GM18868 (cell line): ENCODE measurements at regions not wholly inside any gene's neighbourhood (a gene's known extent, or its start where the extent isn't known, plus 50 kb on each side); places are given as distances from the start of the nearest gene placed in this dataset.
"Not testable (repeated sequence)": the region's sequence is repeated elsewhere in the genome, so short reads cannot be mapped to it uniquely, and the experiment has no call there.

Source experiments
- ATAC-seq: cut with Tn5 transposase; IDR thresholded peaks from one replicate; pipeline ENCODE4 v1.9.1; 2021; ENCODE audit warnings: mild to moderate bottlenecking, moderate library complexity; ENCODE audit not compliant: unreplicated experiment

DNA sequence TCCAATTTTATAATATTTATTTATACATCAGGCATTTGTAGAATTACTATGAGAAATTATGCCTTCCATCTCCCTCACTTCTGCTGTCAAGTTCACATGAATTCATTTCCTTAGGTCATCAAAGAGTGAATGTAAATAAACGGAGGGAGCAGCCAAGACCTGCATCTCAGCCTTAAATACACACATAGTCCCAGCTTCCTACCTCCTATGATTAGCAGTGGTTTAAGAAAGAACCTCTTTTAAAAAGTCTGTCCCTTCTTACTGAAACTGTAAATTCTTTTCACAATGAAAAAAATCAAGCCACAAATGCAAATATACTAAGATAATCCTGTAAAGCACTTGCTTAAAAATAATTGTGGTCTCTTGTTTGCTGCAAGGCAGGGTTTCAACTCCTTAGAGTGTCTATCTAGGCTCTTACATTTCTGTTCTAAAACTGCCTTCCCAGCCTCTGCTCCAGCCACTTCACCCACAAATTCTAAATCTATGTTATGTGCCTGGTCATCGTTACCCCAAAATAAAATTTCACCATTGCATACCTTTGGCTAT lies 532.7 kb upstream of the FSHR start:
- no peak for ATAC-seq

DNA sequence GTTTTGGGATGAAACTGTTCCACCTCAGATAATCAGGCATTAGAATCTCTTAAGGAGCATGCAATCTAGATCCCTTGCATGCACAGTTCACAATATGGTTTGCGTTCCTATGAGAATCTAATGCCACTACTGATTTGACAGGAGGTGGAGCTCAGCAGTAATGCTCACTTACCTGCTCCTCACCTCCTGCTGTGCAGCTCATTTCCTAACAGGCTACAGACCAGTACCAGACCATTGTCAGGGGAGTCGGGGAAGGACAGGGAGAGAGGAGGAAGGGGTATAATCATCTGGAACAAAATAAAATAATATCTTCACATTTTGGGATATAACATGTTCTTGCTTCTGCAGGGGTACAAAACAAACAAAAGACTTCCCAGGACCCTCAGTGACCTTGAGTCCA lies 532.0 kb upstream of the FSHR start:
- ATAC-seq, result no peak

DNA sequence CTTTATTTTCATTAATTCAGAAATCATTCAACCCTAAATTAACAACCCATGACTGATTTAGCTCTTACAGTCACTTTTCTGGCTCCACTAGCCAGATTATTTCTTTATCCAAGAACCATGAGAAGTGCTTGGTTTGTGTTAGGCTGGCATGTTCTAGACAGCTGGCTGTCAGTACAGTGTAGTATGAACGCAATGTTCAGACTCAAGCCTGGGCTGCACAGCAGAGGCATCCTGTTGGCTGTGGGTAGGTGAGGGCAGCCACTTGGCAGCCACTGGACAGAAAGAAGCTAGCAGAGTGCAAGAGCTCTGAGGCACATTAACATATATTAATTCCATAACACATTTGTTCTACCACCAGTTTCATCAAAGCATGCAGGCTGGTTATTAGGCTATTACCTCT lies 522.9 kb upstream of the FSHR start:
- no peak for ATAC-seq

DNA sequence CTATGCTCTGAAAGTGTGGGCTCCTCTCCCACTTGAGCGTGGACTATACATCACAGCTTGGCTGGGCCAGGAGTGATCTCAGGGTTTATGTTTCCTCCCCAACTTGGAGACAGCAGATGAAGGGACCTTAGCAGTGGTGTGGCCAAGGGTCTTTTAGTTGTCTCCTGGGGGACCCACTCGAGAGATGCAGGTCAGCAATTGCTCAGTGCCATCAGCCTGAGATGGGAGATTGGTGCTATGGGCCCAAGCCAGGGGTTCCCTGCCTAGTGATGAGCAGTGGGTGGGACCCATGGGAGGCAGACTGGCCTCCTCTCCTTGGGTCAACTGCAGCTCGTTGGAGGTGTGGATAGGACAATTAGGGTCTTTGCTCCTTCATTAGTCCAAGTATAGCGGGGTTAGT lies 510.5 kb upstream of the FSHR start:
- ATAC-seq, result no peak

DNA sequence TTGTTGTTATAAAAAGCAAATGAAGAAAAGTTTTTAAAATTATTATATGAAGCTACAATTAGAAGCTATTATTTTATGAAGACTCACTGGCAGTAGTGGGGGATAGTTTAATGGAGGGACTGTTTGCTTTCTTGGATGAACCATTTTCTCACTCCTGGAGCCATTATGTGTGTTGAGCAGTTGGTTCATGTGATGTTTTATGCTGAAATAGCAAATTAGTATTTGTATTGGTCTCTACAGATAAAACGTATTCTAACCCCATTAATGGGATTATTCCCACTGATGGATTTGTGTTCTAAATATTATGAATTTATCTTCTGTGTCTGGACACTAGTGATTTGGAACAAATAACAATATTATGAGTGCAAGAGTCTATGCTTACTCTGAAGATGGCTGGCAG lies 507.5 kb upstream of the FSHR start:
- ATAC-seq, result no peak

DNA sequence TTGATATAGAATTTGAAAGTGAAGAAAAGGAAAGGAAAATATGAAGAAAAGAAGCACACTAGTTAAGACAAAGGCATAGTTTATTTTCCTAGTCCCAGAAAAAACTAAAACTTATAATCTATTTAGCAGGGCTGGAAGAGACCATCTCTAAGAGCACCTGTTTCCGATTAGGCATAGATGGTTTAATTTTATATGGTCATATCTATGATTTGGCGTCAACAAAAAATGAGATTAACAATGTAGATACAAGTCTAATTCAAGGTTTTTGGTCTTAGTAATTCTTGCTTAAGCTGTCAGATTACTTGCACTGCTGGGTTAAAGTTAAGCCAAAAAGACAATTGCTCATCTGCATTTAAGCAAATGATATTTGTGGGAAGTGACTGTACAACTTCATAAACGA lies 502.5 kb upstream of the FSHR start:
- ATAC-seq, result no peak

DNA sequence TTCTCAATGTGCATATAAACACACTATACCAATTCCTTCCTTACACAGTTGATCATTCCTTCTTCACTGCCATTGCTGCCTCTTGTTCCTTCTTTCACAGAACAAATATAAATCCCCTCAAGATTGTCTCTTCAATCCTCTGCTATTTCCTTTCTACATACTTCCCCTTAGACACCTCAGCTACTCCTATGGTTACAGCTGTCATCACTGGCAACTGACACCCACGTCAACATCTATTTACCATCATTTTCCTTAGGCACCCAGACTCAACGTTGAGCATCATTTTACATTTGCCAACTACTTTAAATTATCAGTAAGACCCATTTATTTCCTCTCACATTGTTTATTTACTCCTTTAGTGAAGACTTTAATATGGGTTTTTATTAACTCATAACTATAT lies 488.8 kb upstream of the FSHR start:
- ATAC-seq, result no peak

DNA sequence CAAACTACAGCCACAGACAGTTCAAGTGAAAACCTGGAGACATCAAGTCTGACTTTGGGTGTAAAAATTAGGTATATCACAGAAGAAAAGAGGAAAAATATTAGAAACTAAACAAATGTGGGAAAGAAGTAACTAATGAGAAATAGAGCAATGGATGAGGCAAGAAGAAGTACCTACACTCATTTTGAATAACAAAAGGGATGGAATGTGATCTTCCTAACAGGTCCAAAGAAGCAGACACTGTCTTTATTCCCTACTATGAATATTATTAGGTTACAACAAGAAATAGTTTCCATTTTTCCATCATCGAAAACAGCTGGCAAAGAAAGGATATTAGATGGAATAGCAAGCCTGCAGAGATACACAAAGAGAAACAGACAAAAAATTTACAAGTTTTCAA lies 486.3 kb upstream of the FSHR start:
- ATAC-seq, result no peak

DNA sequence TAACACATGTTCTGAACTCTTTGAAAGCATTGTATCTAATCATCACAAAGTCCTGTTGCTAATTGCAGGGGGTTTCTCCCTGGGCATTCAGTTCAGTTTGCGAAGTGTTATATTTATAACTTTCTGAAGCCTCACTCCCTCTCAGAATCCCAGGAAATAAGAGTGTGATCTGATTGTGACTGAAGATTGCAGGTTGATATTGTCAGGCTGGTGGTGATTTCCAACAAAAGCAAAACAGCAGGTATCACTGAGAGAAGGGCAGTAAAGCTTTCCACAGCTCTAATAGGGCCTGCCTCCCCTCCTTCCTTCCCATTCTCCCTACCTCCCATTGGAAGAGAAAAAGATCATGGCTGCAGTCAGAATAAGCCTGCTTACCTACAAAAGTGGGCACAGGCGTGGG lies 466.7 kb upstream of the FSHR start:
- ATAC-seq, result no peak

DNA sequence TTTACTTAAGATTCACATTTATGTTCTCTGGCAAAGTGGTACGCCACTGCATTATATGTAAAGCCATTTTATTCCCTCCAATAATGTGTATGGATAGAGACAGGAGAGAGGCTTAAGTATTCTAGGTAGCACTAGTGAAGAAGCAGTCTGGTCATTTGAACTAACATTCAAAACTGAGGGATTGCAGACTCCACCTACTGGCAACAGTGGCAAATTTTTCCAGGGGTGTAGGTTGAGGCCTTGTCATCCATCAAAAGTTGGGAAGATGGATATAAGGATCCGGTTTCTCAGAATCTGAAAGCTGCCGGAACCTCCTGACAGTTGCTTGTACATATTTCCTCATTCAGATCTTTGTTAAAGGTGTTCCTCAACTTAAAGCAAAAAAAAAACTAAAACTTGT lies 465.5 kb upstream of the FSHR start:
- no peak for ATAC-seq

DNA sequence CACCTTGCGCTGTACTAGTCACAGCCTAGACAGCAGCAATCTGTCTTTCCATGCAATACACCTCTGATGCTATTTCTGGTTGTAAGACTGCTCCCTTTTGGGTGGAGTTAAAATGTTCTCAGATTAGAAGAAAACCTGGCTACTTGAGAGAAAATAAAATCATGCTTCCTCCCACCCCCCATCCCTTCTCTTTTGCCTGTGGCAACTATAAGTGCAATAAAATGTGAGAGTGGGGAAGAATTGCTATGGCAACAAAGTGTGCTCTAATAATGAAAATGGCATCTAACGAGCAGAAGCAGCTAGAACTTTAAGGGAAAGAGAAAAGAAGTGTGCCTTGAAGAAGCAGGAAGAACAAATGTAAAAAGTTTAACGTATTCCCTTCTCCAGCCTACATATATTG lies 464.2 kb upstream of the FSHR start:
- ATAC-seq, result no peak

DNA sequence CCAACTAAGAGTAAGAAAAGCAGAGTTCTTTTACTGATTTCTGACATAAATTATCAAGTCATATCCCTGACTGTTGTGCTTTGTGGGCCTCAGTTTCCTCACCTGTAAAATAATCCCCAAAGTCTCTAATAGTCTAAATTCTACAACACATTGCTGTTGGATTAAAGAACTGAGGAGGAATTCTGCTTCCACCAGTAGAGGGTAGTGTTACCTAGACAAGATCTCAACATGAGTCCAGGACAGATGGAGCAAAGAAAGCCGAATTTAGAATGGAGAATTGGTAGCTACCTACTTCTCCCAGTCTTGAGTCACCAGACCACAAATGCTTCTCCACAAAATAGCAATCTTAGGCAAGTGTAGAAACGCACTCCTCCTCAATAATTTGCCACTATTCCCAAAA lies 462.5 kb upstream of the FSHR start:
- peak; percentile 72 for ATAC-seq

DNA sequence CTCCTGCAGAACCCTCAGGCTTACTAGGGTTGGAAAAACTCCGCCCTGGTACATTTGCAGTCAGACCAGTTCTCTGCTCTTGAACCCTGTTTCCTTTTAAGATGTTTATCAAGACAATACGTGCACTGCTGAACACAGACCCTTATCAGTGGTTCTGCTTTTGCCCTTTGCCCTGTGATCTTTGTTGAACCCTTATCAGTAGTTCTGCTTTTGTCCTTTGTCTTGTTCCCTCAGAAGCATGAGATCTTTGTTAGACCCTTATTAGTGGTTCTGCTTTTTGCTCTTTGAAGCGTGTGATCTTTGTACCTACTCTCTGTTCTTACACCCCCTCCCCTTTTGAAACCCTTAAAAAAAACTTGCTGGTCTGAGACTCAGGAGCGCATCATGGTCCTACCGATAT lies 457.5 kb upstream of the FSHR start:
- not testable (repeated sequence) for ATAC-seq

DNA sequence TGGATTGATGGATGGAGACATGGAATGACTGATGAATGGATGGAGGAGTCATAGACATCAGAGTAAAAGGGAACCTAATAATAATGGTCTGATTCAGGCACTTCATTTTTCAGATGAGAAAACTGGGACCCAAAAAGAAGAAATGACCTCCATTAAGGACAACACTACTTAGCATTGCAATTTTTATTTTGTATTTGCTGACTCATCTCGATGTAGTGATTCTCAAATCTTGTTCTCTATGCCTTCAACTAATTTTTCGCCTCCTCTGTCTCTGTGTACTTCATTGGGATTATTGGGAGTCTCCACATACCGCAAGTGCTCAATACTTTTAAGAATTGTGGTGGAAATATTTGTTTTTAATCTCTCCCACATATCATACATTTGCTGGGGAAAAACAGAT lies 446.2 kb upstream of the FSHR start:
- ATAC-seq, result no peak

DNA sequence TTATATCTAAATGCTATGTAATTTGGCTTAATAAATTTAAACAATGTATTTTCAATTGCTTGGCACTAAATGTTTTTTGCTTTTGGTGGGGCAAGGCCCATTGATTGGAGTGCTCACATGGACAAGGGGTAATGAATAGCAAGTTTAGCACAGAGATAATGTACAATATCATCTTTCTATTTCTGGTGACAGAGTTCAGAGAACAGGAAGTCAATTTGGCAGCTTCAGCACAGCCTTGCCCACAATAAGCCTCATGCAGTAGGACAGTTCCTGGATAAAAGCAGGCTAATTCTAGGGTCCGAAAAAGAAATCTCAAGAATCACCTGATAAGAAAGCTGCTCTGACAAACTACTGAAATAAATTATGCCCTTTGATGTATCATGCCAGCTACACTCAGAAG lies 443.9 kb upstream of the FSHR start:
- no peak for ATAC-seq

DNA sequence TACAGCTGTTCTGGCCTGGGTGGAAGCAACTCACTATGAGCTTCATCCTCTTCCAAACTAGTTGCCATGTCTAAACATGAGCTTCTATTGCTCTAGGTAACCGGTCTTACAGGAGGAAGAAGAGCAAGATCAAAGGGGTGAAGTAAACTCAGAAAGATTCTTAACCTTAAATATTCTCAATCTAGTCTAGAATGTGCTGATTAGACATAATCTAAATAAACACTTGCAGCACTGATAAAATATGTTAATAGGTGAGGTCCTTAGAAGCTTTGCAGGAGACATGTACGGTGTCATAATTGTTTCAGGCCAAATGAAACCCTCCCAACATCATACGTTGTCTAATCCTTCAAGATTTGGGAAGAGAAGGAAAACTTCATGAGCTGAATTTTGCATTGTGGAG lies 431.6 kb upstream of the FSHR start:
- no peak for ATAC-seq

DNA sequence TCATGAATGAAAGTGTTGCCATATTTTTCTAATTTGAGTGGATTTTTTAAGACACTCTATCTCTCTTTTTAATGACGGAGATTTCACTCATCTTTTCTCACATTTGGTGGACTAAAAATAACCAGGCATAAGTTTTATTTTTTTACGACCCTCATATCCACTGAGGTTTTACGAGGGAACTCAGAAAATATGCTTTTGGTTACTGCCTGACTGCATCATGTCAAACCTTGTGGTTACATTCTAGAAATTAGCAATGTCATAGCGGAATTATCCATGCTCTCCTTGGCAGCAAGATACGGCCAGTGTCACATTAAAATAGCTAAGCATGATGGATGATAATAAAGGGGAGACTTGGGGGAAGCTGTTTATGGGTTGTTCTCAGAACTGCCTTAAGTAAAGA lies 428.6 kb upstream of the FSHR start:
- no peak for ATAC-seq

DNA sequence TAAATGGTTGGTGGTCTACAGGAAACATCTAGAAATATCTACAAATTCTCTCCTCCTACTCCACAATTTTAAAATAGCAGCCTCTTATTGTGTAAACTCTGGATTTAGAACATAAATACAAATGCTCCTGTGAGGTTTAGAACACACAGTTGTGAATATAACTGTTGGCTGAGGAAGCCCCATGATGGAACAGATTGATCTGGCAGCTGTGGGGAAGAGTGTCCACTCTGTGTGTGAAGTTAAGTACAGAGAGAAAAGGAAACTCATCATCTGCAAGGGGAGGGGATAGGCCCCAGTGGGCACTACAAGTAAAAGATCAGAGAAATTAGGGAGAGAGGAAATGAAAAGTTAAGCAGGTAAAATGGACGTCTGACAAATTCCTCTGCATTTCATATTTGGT lies 422.7 kb upstream of the FSHR start:
- ATAC-seq, result no peak

DNA sequence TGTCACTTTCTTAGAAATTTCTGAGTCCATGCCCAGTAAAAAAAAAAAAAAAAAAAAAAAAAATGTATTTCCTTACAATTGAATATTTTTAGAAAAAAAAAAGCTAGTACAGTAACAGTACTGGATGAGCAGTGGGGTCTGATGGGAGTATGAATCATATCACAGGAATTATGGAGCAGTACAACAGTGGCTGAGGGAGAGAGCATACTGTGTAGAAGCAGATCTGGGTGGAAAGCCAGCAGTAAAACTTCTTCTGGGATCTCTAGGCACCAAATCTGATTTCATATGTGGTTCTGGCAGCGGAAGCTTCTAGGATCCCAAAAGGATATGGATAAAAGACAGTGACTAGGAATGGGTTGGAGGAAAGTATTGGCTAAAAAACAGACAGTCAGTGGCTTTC lies 414.9 kb upstream of the FSHR start:
- ATAC-seq, result no peak

DNA sequence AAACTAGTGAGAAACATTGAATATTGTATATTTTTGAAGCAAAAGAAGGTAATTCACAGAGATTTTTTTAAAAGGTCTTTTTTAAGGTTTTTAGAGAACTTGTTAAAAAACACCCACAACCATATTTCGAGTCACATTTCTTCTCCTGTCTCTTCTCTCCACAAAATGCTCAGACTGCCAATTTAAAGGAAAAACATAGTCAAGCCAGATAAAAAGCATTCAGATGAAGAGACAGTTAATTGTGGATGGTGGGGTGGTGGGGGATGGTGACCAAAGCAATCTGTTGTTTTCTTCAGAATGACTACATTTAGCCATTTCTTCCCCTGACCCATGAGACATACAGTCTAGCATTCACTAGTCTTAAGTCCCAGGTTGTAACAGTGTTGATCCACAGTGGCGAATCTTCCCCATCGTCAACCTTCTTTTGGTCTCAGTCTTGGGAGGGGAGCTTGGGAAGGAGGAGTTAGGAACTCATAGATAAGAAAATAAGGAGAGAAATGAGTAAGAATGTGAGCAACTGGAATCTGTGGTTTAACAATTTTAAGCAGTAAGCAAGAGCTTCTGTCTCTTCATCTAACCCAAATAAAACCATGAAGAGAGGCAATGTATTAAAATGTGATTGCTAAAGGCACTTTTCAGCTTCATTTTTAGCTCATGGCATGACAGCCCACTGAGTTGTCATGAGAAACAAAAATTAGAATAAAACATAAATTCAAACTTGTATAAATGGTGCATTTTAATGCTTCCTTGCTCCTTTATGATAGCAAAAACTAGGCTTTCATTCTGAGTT lies 413.7 kb upstream of the FSHR start:
- ATAC-seq, result no peak

DNA sequence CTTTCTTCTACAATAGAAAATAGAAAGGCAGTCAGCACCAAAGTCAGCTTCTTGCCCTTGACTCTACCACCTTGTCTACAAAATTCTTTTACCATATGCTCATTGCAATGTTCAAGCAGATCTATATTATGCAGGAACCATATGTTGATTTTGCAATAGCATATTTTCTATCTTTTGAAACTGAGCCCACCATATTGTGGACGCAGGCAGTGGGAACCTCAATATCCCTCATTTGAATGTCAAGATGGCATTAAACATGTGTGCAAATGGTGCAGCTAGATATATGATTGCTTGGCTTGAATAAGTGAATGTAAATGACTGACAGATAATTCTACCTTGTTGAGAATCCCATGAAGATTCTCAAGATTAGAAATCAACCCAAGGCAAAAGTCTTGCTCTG lies 412.7 kb upstream of the FSHR start:
- no peak for ATAC-seq

DNA sequence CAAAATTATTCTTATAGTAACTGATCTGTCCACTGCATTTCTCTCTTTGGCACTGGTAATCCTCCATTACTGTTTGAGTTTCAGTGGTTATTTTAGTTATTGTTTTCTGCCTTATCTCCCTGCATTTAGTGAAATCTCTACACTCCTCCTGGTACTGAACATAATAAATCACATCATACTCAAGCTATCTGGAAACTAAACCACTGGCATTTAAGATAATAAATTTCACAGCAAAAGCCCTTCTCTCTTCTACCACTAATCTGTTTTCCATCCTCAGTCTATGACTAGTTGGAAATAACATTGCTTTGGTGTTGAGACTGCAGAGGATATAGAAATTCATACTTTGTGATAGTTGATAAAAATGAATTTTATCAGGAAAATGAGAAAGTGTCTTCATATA lies 399.3 kb upstream of the FSHR start:
- ATAC-seq, result no peak

DNA sequence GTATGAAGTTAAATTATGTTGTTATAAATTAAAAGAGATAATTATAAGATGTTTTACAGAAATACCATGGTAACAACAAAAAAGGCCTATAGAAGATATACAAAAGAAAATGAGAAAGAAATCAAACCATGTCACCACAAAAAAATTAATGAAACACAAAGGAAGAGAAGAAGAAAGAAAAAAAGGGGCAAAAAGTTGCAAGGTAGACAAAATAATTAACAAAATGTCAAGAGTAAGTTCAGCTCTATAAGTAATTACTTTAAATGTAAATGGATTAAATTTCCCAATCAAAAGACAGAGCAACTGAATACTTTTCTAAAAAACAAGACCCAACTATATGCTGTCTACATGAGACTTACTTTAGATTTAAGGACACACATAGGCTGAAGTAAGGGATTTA lies 378.4 kb upstream of the FSHR start:
- ATAC-seq, result no peak
